GM18508 (cell line): ENCODE measurements at regions not wholly inside any gene's neighbourhood (a gene's known extent, or its start where the extent isn't known, plus 50 kb on each side); places are given as distances from the start of the nearest gene placed in this dataset.

ENCODE experiments used
- ATAC-seq: cut with Tn5 transposase; IDR thresholded peaks from one replicate; pipeline ENCODE4 v1.9.1; 2021; ENCODE audit warnings: moderate number of reproducible peaks; ENCODE audit not compliant: insufficient read depth, unreplicated experiment

DNA sequence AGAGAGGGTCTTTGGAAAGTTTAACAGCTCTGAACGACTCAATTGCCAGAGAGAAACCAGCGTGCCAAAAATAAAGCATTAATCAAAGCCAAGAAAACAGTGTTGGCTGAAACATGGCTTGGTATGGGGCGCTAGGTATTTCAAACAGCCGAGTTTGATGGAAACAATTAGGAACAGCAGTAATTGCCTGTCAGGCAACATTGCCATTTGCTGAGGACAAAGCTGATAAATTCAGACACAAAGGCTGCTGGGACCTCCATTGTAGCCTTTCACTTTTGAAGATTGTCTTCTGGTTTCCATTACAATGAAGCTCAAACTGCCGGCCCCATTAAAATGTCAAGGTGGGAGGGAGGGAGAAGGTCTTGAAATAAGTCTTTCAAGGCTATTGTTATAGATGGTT, 125.4 kb upstream of the SPDL1 start:
- ATAC-seq: no peak

DNA sequence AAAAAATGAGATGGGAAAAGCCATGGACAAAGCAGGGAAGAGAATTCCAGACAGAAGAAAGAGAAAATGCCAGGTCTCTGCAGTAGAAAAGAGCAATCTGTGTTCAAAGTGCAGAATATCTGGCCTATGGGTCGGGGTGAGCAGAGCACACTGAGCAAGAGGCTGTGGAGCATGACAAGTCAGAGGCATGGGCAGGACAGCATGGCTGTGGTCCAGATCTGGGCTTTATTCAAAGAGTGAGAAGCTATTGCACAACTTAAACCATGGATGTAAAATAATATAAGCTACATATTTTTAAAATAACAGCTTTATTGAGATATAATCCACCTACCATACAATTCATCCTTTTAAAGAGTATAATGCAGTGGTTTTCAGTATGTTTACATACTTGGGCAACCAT, 133.1 kb upstream of the SPDL1 start:
- ATAC-seq: no peak

DNA sequence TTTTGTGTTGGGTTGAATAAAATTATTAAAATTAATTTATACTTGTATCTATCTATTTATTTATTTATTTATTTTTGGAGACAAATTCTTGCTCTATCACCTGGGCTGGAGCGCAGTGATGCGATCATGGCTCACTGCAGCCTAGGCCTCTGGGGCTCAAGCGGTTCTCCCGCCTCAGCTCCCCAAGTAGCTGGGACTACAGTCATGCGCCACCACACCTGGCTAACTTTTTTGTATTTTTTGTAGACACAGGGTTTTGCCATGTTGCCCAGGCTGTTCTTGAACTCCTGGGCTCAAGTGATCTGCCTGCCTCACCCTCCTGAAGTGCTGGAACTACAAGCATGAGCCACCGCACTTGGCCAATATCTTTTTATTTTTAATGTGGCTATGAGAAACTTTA, 134.7 kb upstream of the SPDL1 start:
- ATAC-seq: no peak

DNA sequence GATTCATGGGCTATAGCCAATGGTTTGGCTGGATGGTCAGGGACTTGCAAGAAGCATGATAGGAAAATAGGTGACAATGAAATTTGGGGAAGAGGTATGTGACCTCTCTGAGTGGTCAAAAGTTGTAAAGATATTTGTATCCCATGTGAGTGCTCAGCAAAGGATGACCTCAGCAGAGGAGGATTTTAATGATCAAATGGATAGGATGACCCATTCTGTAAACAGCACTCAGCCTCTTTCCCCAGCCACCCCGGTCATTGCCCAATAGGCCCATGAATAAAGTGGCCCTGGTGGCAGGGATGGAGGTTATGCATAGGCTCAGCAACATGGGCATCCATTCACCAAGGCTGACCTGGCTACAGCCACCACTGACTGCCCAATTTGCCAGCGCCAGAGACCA, 138.4 kb upstream of the SPDL1 start:
- no peak for ATAC-seq

DNA sequence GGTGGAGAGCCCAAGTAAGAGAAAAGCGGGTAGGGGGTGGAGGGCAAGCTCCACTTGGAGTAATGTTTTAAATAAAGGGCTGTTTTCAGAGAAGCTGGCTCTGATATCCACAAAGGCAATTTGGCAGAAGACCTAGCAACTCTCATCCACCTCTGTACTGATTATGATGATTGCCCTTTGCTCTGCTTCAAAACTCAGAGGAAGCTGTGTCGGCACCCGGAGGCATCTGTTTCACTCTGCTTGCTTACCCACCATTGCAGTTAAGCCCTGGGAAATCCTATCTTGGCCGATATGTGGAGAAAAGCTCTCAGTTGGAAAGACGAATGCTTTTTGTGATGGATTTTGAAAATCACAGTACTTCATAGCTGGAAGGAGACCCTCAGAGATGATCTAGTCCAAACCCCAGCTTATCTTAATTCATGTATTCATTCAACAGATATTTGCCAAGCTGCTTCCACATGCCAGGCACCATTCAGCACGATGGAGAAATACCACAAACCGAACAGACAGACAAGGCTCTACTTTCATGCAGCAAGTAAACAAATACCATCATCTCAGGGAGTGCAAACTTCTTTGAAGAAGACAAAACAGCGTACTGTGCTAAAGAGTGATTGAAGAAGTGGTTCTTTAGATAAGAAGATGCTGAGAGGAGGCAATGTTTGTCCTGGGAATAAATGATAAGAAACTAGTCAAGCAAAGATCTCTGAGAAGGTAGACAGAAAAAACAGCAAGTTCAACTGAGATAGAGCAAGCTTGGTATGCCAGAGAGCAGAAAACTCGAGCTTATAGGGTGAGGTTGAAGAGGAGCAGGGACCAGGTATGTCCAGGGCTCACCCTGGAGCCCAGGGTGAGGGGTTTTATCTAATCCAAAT, 140.4 kb upstream of the SPDL1 start:
- no peak for ATAC-seq

DNA sequence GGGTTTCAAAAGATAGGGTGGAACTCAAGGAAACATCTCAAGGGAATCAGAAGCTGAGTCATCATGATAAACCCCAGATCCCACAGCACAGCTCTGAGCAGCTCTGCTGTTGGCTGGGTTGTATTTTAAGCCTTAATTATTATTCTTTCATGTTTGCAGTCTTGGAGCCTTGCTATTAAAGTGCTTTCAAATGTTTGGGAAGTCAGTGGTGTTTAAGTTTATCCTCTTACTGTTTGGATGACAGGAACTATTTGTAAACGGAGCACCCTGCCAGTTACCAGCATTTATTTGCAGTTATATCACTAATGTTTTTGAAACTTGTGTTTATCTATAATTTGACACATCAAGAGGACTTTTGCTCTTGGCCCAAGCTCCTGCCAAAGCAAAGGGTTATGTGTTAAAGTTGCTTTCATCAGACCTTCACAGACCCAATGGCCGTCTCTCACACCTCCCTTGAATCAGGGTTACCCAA, 141.1 kb upstream of the SPDL1 start:
- no peak for ATAC-seq

DNA sequence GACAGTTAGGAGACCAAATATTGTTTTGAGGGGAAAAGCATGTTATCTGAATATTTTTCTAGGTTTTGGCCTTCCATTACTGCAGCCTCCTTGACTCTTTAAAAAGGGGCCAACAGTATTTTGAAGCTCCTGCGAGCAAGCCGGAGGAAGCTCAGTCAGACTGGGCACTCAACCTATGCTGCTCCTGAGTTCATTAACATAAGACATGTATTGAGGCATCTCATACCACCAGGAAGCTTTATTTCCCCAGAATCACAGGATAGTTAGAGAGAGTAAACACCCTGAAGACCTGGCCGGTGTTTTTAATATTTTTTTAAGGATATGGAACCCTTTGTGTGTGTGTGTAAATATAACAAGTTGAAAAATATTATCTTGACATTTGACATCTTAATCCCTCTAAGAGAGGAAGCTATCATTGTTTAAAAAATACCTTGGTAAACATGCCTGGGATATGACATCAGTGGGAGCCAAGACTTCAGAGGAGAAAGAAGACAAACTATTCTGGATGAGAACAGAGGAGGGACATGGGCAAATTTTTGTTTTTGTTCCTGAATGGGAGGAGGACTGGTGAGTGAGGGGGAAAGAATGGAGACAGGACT, 139.3 kb upstream of the SLIT3 start:
- ATAC-seq: no peak

DNA sequence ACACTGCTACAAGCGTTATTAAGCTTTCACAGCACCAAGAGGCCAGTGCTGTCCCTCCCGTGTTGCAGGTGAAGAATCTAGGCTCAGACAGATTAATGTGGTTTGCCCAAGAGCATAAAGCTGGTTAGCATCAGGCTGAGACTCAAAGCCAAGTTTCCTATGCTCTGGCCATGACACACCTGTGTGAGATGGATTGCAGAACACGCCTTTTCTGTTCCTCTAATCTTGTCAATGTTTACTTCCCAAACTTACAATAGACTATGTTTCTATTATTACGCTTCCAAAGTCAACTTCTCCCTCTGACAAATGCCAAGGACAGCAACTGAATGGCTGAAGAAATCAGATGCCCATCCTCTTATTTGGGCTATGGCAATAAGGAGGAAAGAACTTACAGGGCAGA, 138.4 kb upstream of the SLIT3 start:
- ATAC-seq: no peak

DNA sequence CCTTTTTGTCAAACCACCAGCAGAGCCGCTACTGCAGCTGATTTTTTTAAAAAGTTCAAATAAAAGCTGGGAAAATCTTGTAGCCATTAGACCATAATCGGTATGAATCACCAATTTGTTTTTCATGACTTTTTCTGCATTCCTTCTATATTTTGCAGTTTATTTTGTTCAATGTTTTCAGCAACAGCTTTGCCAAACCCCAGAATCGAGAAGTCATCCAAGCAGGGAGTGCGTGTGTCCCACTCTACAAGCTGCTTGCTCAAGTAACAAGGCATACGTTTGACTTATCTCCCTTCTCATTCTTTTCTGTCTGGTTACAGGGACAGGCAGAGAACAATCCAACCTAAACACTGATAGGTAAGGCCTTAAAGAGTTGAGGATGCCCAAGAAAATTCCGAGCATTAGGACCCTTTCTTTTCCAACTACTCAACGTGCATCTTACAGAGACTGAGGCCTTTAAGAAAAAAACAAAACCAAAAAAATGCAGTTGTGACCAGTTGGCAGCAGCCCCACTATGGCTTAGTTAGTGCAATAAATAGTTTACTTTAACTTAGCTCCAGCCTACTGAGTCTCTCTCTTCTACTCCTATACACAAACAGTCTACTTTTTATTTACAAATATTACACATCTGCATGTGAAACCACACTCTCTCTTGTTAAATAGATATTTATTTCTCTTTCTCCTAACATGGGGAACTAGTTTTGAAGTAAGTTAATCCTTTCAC, 134.7 kb upstream of the SLIT3 start:
- no peak for ATAC-seq

DNA sequence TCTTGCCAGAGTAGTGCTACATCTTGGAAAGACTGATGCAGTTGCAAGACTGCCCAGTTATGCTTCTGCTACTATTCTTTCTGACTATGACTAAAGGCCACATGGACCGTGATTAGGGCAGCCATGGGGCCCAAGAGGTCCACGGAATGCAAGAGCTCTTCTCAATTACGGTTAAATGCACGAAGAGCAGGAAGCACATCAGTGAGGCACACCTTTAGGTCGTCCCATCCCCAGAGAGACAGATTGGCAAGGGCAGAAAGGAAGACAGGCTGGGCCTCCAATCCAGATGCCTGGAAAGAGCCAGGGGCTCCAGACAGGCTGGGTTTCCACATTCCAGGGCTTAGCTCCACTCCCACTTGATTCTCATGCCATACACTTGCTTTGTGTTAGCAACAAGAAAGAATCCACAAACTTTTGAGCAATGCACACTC, 132.3 kb upstream of the SLIT3 start:
- ATAC-seq: no peak

DNA sequence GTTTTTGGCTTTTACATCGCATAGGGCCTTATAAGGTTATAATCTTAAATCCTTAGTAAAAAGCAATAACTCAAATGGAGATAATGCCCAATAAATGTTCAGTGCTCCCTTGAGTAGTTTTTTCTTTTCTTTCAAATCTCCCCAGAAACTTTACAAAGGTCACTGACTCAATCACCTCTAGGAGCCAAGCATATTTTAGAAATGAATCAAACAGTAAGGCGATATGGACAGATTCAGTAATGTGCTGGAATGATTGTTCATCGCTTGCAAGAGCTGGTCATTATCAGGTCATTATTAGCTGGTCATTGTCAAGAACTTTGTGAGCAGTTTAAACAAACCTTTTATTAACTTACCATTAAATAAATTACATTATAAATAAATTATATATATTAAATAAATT, 130.4 kb upstream of the SLIT3 start:
- no peak for ATAC-seq

DNA sequence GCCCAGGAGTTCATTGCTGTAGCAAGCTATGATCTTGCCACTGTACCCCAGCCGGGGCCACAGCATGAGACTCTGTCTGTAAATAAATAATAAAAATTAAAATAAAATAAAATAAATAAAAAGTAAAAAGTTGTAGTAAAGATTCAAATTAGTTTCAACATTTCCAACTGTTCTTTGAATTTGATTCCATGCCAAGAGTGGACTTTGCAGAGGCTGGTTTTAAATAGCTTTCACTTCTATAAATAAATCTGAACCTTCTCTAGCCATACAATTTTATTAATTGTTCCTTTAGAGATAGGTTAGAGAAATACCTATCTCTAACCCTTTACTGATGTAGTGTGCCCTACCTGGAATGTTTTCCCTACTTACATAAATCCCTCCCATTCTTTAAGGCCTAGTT, 129.7 kb upstream of the SLIT3 start:
- no peak for ATAC-seq

DNA sequence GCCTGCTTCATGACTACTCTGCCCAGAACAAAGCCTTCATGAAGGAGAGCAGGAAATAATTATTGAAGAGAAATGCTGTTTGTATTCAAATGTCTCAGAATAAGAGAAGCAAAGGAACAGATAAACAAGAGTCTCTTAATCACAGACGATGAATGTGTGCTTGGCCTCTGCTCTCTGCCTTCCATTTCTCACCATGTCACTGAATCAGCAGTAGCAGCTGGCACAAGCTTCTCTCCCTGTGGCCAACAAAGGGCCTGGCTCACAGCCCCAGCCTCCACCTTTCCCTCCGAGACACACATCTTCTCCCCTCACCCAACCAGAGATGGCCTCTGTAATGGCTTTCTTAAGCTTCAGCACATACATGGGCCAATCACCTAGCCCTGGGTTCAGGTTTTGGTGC, 128.1 kb upstream of the SLIT3 start:
- ATAC-seq: no peak

DNA sequence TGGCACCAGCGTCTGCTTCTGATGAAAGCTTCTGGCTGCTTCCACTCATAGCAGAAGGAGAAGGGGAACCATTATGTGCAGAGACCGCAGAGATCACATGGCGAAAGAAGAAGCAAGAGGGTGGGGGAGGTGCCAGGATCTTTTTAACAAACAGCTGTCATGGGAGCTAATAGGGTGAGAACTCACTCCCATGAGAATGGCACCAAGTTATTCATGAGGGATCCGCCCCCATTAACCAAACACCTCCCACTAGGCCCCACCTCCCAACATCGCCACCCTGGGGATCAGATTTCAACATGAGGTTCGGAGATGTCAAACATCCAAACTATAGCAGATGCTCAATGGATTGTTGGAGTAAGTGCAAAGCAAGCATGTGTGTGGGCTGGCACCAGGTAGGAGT, 125.8 kb upstream of the SLIT3 start:
- no peak for ATAC-seq

DNA sequence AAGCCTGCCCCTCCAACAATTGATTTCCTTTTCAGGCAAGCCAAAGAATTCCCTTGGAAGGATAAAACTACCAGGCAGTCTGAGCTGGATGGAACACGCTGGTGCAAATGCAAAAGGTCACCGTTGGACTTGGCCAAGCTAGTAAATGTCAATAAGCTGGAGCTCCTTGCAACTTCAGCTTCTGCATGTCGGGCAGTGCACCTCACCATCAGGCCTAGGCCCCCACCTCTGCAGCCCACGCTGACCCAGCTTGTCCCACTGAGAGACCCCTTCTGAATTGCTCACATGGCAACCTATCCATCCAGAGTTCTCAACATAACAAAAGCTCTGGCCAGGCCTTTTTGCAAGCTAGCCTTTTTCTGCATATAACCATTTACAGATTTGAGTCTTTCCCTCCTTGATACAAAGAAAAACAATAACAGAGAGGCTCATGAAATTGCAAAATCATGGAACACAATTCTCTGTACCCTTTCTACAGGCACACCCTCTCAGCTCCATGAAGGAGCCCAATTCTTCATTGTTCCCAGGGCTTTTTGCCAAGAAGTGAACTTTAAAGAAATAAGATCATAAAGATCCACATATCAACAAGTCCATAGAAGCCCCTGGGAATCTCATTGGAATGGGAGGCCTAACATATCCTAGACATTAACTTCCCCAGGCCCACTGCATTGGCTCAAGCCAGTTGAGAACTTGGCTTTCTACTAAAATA, 123.9 kb upstream of the SLIT3 start:
- ATAC-seq: no peak

DNA sequence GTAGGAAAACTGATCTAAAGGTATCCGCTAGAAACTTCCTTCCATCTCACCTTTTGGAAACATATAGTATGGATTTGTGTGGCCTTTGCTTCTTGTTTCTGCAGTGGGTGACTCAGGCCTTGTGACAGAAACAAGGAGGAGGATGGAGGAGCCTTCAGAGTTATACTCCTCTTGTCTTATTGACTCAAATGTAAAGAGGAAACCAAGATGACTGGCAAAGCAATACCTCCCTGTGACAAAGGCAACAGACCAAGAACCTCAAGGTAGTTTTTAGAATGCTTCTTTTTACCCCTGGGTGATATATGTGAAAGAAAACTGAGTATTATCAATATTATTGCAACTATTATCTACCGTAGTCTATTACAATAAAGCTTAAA, 123.3 kb upstream of the SLIT3 start:
- no peak for ATAC-seq

DNA sequence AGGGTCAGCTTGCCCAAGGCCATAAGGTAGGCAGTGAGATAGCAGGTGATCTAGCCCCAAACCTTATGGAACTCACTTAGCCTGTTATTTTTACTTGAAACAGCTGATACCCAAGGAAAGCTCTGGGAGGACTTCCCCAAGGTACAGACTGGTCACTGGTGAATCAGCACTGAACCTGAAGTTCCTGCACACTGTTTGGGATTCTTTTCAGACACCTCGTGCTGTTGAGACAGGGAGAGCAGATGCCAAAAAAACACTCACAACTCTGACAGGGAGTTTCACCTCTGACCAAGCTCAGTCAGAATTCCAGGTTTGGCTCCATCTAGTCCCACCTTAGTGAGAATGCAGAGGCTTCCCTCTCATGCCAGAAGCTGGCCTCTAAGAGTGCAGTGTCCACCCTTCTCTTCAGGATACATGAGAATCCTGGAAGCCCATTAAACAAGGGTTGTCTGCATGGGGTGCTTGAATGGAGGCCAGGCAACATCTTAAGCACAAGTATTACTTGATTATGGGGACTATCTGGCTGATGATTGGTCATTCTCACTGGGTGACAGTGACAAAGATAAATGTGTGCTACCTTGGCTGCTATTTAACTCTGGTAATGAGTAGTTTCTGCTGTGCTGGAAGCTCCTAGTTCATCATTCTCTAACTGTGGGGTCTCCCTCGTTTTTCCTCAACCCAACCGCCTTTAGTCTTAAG, 122.8 kb upstream of the SLIT3 start:
- ATAC-seq: no peak

DNA sequence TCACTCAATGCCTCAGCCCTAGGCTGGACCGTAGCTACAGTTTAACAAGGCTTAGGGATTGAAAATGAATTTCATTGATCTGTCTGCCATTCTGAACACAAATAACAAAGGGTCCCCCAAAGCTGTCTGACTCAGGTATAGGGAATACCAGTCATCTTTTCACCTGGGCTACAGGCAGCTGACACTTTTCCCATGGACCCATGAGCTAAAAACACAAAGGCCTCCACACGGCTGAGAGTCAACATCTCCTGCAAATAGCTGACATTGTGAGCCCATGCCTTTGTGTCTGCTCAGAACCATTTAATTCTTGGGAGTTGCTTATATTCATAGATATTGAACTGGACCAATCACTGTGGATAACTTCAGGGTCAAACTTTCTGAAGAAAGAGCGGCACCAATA, 121.1 kb upstream of the SLIT3 start:
- no peak for ATAC-seq

DNA sequence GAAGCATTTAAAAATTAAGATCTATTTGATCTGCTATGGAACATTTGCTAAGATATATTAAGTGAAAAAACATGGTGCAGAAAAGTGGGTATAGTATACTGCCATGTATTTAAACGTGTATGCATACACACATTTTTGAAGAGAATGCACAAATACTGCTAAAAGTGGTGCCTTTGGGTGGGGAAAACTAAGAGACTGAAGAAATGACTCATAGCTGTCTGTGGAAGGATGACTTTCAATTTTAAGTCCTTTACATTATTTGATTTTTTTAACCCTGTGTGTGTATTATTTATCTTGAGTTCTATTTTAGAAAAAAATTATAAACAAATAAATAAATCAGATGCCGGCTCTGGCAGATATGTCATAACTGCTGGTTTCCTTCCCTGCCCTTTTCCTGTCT, 120.7 kb upstream of the SLIT3 start:
- no peak for ATAC-seq

DNA sequence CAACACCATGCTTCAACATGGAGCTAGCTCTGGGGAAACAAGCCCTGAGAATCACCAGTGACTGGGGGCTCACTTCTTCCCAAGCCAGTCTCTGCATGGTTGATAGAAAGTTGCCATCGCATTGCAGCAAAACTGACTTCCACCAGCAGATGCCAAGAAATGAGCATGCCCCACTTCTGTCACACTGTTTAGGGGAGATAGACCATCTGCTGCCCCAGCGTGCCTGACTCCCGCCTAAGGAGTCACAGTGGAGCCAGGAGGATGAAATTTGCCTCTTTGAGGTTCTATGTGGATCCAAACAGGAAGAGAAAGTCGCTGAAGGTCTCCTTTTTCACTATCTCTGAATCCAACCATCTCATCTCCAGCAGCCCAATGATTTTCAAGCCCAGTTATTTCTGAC, 116.7 kb upstream of the SLIT3 start:
- ATAC-seq: no peak
